Hepatocyte (in vitro differentiated cells): ENCODE measurements at regions not wholly inside any gene's neighbourhood (a gene's known extent, or its start where the extent isn't known, plus 50 kb on each side); places are given as distances from the start of the nearest gene placed in this dataset.

Experiments used
- EZH2 ChIP-seq: fragments of 200-600 bp; sonication (generic); IDR thresholded peaks from 2 replicates; pipeline ENCODE4 v1.6.1; 2016; ENCODE audit warnings: antibody characterized with exemption, mild to moderate bottlenecking, borderline replicate concordance
- TF ChIP-seq, protein P1 (sequence below): fragments of 200-600 bp; sonication (generic); IDR thresholded peaks from 2 replicates; pipeline ENCODE4 v1.5.1; 2016; ENCODE audit warnings: antibody characterized with exemption, mild to moderate bottlenecking; ENCODE audit not compliant: poor library complexity

DNA sequence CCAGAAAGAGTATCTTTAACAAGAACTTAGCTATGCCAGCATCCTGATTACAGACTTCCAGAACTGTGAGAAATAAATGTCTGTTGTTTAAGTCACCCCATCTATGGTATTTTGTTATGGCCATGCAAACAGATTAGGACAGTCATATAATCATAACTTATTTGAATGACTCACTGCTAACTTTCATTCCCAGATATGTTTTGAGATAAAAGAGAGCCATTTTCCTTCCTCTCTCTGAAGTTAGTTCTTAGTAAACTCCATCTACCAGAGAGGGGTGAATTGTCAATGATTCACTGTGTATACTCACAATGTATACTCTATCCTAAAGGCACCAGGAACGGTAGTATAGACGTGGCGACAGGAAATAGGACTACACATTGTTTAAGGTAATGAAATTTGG lies 179.4 kb upstream of the DPH6 start:
- TF ChIP-seq, protein P1, sequence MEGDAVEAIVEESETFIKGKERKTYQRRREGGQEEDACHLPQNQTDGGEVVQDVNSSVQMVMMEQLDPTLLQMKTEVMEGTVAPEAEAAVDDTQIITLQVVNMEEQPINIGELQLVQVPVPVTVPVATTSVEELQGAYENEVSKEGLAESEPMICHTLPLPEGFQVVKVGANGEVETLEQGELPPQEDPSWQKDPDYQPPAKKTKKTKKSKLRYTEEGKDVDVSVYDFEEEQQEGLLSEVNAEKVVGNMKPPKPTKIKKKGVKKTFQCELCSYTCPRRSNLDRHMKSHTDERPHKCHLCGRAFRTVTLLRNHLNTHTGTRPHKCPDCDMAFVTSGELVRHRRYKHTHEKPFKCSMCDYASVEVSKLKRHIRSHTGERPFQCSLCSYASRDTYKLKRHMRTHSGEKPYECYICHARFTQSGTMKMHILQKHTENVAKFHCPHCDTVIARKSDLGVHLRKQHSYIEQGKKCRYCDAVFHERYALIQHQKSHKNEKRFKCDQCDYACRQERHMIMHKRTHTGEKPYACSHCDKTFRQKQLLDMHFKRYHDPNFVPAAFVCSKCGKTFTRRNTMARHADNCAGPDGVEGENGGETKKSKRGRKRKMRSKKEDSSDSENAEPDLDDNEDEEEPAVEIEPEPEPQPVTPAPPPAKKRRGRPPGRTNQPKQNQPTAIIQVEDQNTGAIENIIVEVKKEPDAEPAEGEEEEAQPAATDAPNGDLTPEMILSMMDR, result no peak
- no peak for TF ChIP-seq EZH2
